ENCODE measurements at regions not wholly inside any gene's neighbourhood (a gene's known extent, or its start where the extent isn't known, plus 50 kb on each side); places are given as distances from the start of the nearest gene placed in this dataset.

- Histone ChIP-seq H3K36me3 (replicated peaks in 1 of 2; ENCODE audit: control insufficient read depth in 1 of 2, insufficient read depth in 2 of 2, low read length in 2 of 2) (no peaks in the 10 kb centered on the region), H3K27ac (ENCODE audit: low read depth in 1 of 2, low read length in 2 of 2) (no peak overlapping the region), H3K9ac (ENCODE audit: insufficient read depth, low read length, poor library complexity, severe bottlenecking) (no peak overlapping the region), H3K4me2 (replicated peaks; ENCODE audit: extremely low read depth, low read length, poor library complexity, severe bottlenecking) (no peak overlapping the region), H3K27me3 (ENCODE audit: control insufficient read depth in 2 of 2, insufficient read depth in 2 of 2, low read length in 2 of 2) (no peaks in the 10 kb centered on the region), H4K20me1 (ENCODE audit: insufficient read depth, low read length) (no peaks in the 10 kb centered on the region), H3K9me3 (replicated peaks in 1 of 2; ENCODE audit: control insufficient read depth in 1 of 2, insufficient read depth in 1 of 2, low read length in 2 of 2) (peaks cover 16 to 33% of the 10 kb centered on the region in 2 donors), H2AFZ (ENCODE audit: insufficient read depth, low read depth, low read length, poor library complexity, severe bottlenecking) (no peak overlapping the region), H3K4me3 (replicated peaks in 1 of 3; ENCODE audit: low read depth in 2 of 3, low read length in 3 of 3) (no peak overlapping the region), H3K79me2 (ENCODE audit: insufficient read depth, low read length) (no peaks in the 10 kb centered on the region), H3K4me1 (ENCODE audit: control insufficient read depth in 1 of 2, insufficient read depth in 2 of 2, low read length in 2 of 2) (no peaks in the 10 kb centered on the region)
- H3K27ac Mint-ChIP-seq, result no peak overlapping the region
- intact Hi-C loops (cut with micrococcal nuclease), result no loop called here
- no peaks in the 10 kb centered on the region for H3K27me3 Mint-ChIP-seq (ENCODE audit: low read depth in 3 of 3)
- no peak for TF ChIP-seq CTCF (IDR thresholded peaks at IDR 0.05)
- H3K36me3 Mint-ChIP-seq, result no peaks in the 10 kb centered on the region
- no CpG with 5 or more reads among the region's 3 CpGs for WGBS (ENCODE audit: insufficient coverage)
- no peak overlapping the region for H3K4me3 Mint-ChIP-seq
- H3K9me3 Mint-ChIP-seq, result peaks cover 1 to 29% (median 16%) of the 10 kb centered on the region in 7 donors
- DNase-seq, result no peak
- no peaks in the 10 kb centered on the region for H3K4me1 Mint-ChIP-seq
These were observed 94.7 kb upstream of the FERD3L start for GRCh38 chr7:19239951-19240350.

GRCh38 chr7:19235680-19236079 lies 90.5 kb upstream of the FERD3L start:
- WGBS (ENCODE audit: insufficient coverage), result no CpG with 5 or more reads among the region's 5 CpGs
- intact Hi-C loops (cut with micrococcal nuclease), result no loop called here
- Mint-ChIP-seq H3K4me1 (no peaks in the 10 kb centered on the region), H3K36me3 (no peaks in the 10 kb centered on the region), H3K4me3 (no peak overlapping the region), H3K27me3 (ENCODE audit: low read depth in 3 of 3) (peaks cover 0 to 2% (median 0%) of the 10 kb centered on the region in 3 donors), H3K27ac (no peak overlapping the region), H3K9me3 (peaks cover 0 to 13% (median 10%) of the 10 kb centered on the region in 7 donors)
- no peaks in the 10 kb centered on the region for H4K20me1 ChIP-seq (ENCODE audit: insufficient read depth, low read length)
- DNase-seq, result no peak
- H3K36me3 ChIP-seq (replicated peaks in 1 of 2; ENCODE audit: control insufficient read depth in 1 of 2, insufficient read depth in 2 of 2, low read length in 2 of 2), result no peaks in the 10 kb centered on the region
- H3K27ac ChIP-seq (ENCODE audit: low read depth in 1 of 2, low read length in 2 of 2), result no peak overlapping the region
- no peak overlapping the region for H3K9ac ChIP-seq (ENCODE audit: insufficient read depth, low read length, poor library complexity, severe bottlenecking)
- H3K4me2 ChIP-seq (replicated peaks; ENCODE audit: extremely low read depth, low read length, poor library complexity, severe bottlenecking), result no peak overlapping the region
- H3K4me1 ChIP-seq (ENCODE audit: control insufficient read depth in 1 of 2, insufficient read depth in 2 of 2, low read length in 2 of 2), result no peaks in the 10 kb centered on the region
- H3K27me3 ChIP-seq (ENCODE audit: control insufficient read depth in 2 of 2, insufficient read depth in 2 of 2, low read length in 2 of 2), result no peaks in the 10 kb centered on the region
- H3K4me3 ChIP-seq (replicated peaks in 1 of 3; ENCODE audit: low read depth in 2 of 3, low read length in 3 of 3), result no peak overlapping the region
- H2AFZ ChIP-seq (ENCODE audit: insufficient read depth, low read depth, low read length, poor library complexity, severe bottlenecking), result no peak overlapping the region
- no peaks in the 10 kb centered on the region for H3K79me2 ChIP-seq (ENCODE audit: insufficient read depth, low read length)
- TF ChIP-seq CTCF (IDR thresholded peaks at IDR 0.05), result no peak
- peaks cover 8 to 11% of the 10 kb centered on the region in 2 donors for H3K9me3 ChIP-seq (replicated peaks in 1 of 2; ENCODE audit: control insufficient read depth in 1 of 2, insufficient read depth in 1 of 2, low read length in 2 of 2)

Measured in CD14-positive monocyte (primary cell).